Endothelial cell of umbilical vein (primary cell): ENCODE measurements at regions not wholly inside any gene's neighbourhood (a gene's known extent, or its start where the extent isn't known, plus 50 kb on each side); places are given as distances from the start of the nearest gene placed in this dataset.

Experiments
- BruUV-seq: library from RNA; stranded (reverse); fragments of 400-500 nt; replicated peaks from 2 replicates; lab custom pipeline; 2021; lab: Mats Ljungman, UMichigan
- CTCF ChIA-PET: fragments of 300-600, 350-600 bp; sonication (Branson Sonifier 250); formaldehyde crosslinking; loops from one replicate; lab custom pipeline; 2021; ENCODE audit warnings: antibody characterized with exemption, inconsistent platforms; lab: Charles Lee
- POLR2A ChIA-PET: fragments of 300-600, 350-600 bp; sonication (Branson Sonifier 250); formaldehyde crosslinking; loops from one replicate; lab custom pipeline; 2021; ENCODE audit warnings: antibody characterized with exemption, inconsistent platforms; lab: Charles Lee
- DNase-seq: peaks from one replicate; pipeline ENCODE4 v3.0.0-alpha.2; 2011; ENCODE audit warnings: low read depth, low spot score
- FAIRE-seq: peaks from 2 replicates; lab custom pipeline; 2011; peaks lifted over from hg19 to GRCh38; lab: Jason Lieb, UNC
- H2AFZ ChIP-seq: 2 replicates; pipeline ENCODE4 v1.6.0; 2012; ENCODE audit warnings: low read depth, low read length, control low read depth, inconsistent platforms
- H3K27ac ChIP-seq: 2 replicates; pipeline ENCODE4 v1.5.1; 2011; ENCODE audit warnings: low read depth, mild to moderate bottlenecking, control low read depth, low read length, moderate library complexity; ENCODE audit not compliant: insufficient read depth
- H3K27me3 ChIP-seq, 2 experiments: 2 replicates each; pipeline versions ENCODE4 v1.6.0 to v1.6.1; 2011; ENCODE audit warnings: low read length in 2 of 2, mixed read lengths in 1 of 2; ENCODE audit not compliant: control insufficient read depth in 2 of 2, insufficient read depth in 2 of 2
- H3K36me3 ChIP-seq, 2 experiments: 2 replicates in 1 of 2; 3 replicates in 1 of 2; pipeline ENCODE4 v1.5.1; 2011; ENCODE audit warnings: low read length in 2 of 2, mild to moderate bottlenecking in 1 of 2, moderate library complexity in 1 of 2; ENCODE audit not compliant: control insufficient read depth in 2 of 2, insufficient read depth in 2 of 2; ENCODE audit errors: extremely low read depth in 1 of 2
- H3K4me1 ChIP-seq: 3 replicates; pipeline ENCODE4 v1.5.1; 2011; ENCODE audit warnings: mild to moderate bottlenecking, low read length; ENCODE audit not compliant: control insufficient read depth, insufficient read depth; ENCODE audit errors: extremely low read depth
- H3K4me2 ChIP-seq: 2 replicates; pipeline ENCODE4 v1.6.1; 2011; ENCODE audit warnings: low read length, control low read depth, mixed read lengths; ENCODE audit not compliant: insufficient read depth
- H3K4me3 ChIP-seq, 3 experiments: fragments of 200-600 bp in 1 of 3; sonication (generic), shearing (Covaris generic) in 1 of 3; replicated peaks in 1 of 3; 2 replicates each; pipeline ENCODE4 v1.5.1; 2011 to 2016; ENCODE audit warnings: control low read depth in 3 of 3, low read length in 3 of 3, mild to moderate bottlenecking in 2 of 3, inconsistent platforms in 1 of 3, low read depth in 1 of 3, moderate library complexity in 1 of 3; ENCODE audit not compliant: insufficient read depth in 1 of 3
- H3K79me2 ChIP-seq: 2 replicates; pipeline ENCODE4 v1.6.0; 2012; ENCODE audit warnings: low read length, inconsistent platforms; ENCODE audit not compliant: control insufficient read depth, insufficient read depth
- H3K9ac ChIP-seq: replicated peaks from 2 replicates; pipeline ENCODE3; 2011; ENCODE audit warnings: low read length, control low read depth; ENCODE audit not compliant: insufficient read depth; ENCODE audit errors: extremely low read depth
- H3K9me1 ChIP-seq: replicated peaks from 3 replicates; pipeline ENCODE4 v1.6.0; 2011; ENCODE audit warnings: mild to moderate bottlenecking, low read length; ENCODE audit not compliant: control insufficient read depth, insufficient read depth; ENCODE audit errors: extremely low read depth
- H3K9me3 ChIP-seq: replicated peaks from 2 replicates; pipeline ENCODE4 v1.5.1; 2012; ENCODE audit warnings: low read length, inconsistent platforms; ENCODE audit not compliant: control insufficient read depth, insufficient read depth
- H4K20me1 ChIP-seq: replicated peaks from 2 replicates; pipeline ENCODE3; 2011; ENCODE audit warnings: mild to moderate bottlenecking, low read length; ENCODE audit not compliant: control insufficient read depth, insufficient read depth; ENCODE audit errors: extremely low read depth
- CTCF ChIP-seq, 2 donors: IDR thresholded peaks; 1 replicate in 1 of 2; 2 replicates in 1 of 2; pipeline ENCODE4 v1.5.1; 2011; ENCODE audit warnings: low read length in 2 of 2, mild to moderate bottlenecking in 2 of 2, moderate library complexity in 2 of 2, control low read depth in 1 of 2, inconsistent platforms in 1 of 2, low read depth in 1 of 2; ENCODE audit not compliant: insufficient read depth in 1 of 2; ENCODE audit errors: extremely low read depth in 1 of 2
- EZH2 ChIP-seq: IDR thresholded peaks from 2 replicates; pipeline ENCODE4 v1.6.1; 2012; ENCODE audit warnings: borderline replicate concordance, low read depth, mild to moderate bottlenecking, moderate library complexity, low read length, inconsistent platforms; ENCODE audit not compliant: severe bottlenecking
- FOS ChIP-seq: IDR thresholded peaks from 2 replicates; pipeline ENCODE4 v1.6.1; 2011; ENCODE audit warnings: mild to moderate bottlenecking, low read length, moderate library complexity, borderline replicate concordance; ENCODE audit not compliant: insufficient read depth
- GATA2 ChIP-seq: IDR thresholded peaks from 2 replicates; pipeline ENCODE4 v1.7.0; 2011; ENCODE audit warnings: low read depth, mild to moderate bottlenecking, moderate library complexity, mixed read lengths, low read length; ENCODE audit not compliant: insufficient read length, insufficient read depth
- JUN ChIP-seq: IDR thresholded peaks from 2 replicates; pipeline ENCODE4 v1.6.1; 2011; ENCODE audit warnings: borderline replicate concordance, low read depth; ENCODE audit not compliant: insufficient read length, insufficient read depth
- MAX ChIP-seq: IDR thresholded peaks from 2 replicates; pipeline ENCODE4 v1.6.1; 2011; ENCODE audit not compliant: insufficient read depth, insufficient read length
- MYC ChIP-seq: IDR thresholded peaks from one replicate; pipeline ENCODE4 v1.6.1; 2011; ENCODE audit warnings: mild to moderate bottlenecking, low read depth, low read length
- POLR2A ChIP-seq: IDR thresholded peaks from 2 replicates; pipeline ENCODE4 v1.6.1; 2012; ENCODE audit warnings: low read depth, mild to moderate bottlenecking, control low read depth, low read length
- POLR2AphosphoS5 ChIP-seq: IDR thresholded peaks from 2 replicates; pipeline ENCODE4 v1.6.1; 2012; ENCODE audit warnings: low read depth, mild to moderate bottlenecking, control low read depth, low read length, moderate library complexity; ENCODE audit not compliant: insufficient read depth
- dilution Hi-C: fragments of 300-500 bp; cut with MboI; formaldehyde crosslinking; loops from one replicate; pipeline ENCODE4 v1.15.0; 2019; ENCODE audit warnings: low sequenced_read_pairs; ENCODE audit not compliant: extremely low pct_ligation_motif_present
- intact Hi-C: fragments of 100-400 bp; cut with micrococcal nuclease; formaldehyde crosslinking; loops from one replicate; pipeline ENCODE4 v1.10.0; 2022

GRCh38 chrY:16001896-16002295 is 1477.6 kb downstream of the NLGN4Y start:
- Histone ChIP-seq H3K27ac (no peak overlapping the region), H3K4me2 (no peak overlapping the region), H3K9me3 (no peaks in the 10 kb centered on the region), H3K9me1 (no peaks in the 10 kb centered on the region), H3K4me3 (no peak overlapping the region), H3K79me2 (no peaks in the 10 kb centered on the region), H3K4me1 (no peaks in the 10 kb centered on the region), H2AFZ (no peak overlapping the region), H4K20me1 (no peaks in the 10 kb centered on the region), H3K27me3 (no peaks in the 10 kb centered on the region), H3K9ac (no peak overlapping the region), H3K36me3 (no peaks in the 10 kb centered on the region)
- DNase-seq (no peak), FAIRE-seq (no peak)
- intact Hi-C loops, result no loop called here
- BruUV-seq, result no TSS peak
- TF ChIP-seq POLR2AphosphoS5 (no peak), MAX (no peak), FOS (no peak), GATA2 (no peak), JUN (no peak), CTCF (IDR thresholded peaks at IDR 0.05; ENCODE audit: extremely low read depth in 1 of 2, insufficient read depth in 1 of 2, low read depth in 1 of 2, low read length in 2 of 2) (no peak), MYC (no peak), EZH2 (no peak), POLR2A (no peak)
- ChIA-PET CTCF (no interaction called here), POLR2A (no interaction called here)
- dilution Hi-C loops, result no loop called here
